ENCODE measurements at regions not wholly inside any gene's neighbourhood (a gene's known extent, or its start where the extent isn't known, plus 50 kb on each side); places are given as distances from the start of the nearest gene placed in this dataset.

- DNase-seq: no peak
Observed at GRCh38 chr17:79500745-79501618, 109.9 kb downstream of the RBFOX3 start.

- DNase-seq: no peak
Observed at GRCh38 chr17:79498854-79499253, 112.0 kb downstream of the RBFOX3 start.

DNA sequence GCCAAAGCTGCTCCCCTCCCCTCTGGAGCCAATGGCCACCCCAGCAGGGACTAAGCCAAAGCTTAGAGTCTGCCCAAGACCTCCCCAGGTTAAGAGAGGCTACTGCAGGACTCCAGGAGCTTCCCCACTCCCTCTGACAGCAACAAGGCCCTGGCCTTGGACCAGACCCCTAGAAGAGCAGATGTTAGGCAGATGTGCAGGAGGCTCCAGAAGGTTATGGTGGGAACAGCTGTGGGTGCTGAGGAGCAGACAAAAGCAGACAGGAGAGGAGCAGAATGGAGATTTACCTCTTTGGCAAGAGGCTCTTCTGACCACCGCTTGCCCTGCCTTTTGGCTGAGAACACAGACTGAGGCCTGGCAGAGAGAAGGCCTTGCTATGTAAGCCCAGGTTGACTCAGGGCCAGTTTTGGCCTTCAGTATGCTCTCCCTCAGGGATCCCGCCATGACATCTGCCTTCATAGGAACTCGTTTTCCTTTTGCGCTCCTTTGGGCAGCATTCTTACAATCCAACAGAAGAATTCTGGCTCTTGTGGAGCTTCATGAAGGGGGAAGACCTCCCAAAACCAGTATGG is 113.0 kb downstream of the RBFOX3 start:
- no peak for DNase-seq

- no peak for DNase-seq
Observed at GRCh38 chr17:79496422-79497005, 114.3 kb downstream of the RBFOX3 start.

DNA sequence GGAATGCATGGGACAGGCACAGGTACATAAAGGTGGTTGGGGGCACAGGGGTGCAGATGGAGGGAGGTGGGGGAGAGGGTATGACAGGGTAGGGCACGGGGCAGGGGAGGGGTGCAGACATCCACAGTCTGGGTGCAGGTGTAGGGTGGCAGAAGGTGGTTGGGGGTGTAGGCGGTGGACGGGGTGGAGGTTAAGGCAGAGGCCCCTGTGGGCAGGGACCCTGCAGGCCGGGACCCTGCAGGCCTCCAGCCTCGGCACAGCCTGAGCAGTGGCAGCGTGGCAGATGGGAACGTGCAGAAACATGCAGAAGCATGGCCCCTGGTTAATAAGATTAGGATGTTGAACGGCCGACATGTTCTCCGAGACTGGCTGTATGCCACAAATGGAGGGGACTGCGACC is 115.2 kb downstream of the RBFOX3 start:
- DNase-seq: no peak

- DNase-seq: no peak
Observed at GRCh38 chr17:79491006-79491405, 119.8 kb downstream of the RBFOX3 start.

GRCh38 chr17:79490530-79490929 is 120.3 kb downstream of the RBFOX3 start:
- no peak for DNase-seq

- no peak for DNase-seq
Observed at GRCh38 chr17:79487149-79487548, 123.7 kb downstream of the RBFOX3 start.

GRCh38 chr17:79485991-79486390 is 124.9 kb downstream of the RBFOX3 start:
- DNase-seq: no peak

DNA sequence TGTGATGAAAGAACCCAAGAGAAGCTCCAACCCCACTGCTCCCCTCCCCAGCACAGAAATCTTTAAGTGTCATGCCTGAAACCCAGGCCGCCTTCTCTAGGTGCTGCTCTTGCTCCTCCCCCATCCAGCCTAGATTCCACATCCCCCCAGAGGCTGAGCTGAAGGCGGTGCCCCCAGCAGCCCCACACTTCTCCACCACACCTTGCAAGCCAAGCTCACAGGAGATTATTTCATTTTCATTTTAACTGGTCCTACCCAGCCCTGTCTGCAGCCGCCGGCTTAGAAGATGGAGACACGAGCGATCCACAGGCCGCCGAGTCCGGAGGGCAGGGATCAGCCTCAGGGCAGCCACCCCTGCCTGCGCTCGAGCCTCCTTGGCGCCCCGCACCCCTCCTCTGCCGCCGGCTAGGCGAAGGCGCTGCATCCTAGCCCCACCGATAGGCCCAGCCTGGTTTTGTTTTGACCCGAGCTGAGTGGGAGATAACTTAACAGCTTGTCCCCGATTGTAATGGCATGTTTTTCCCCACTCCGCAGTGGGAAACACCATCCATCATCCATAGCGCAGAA is 125.3 kb downstream of the RBFOX3 start:
- no peak for DNase-seq

DNA sequence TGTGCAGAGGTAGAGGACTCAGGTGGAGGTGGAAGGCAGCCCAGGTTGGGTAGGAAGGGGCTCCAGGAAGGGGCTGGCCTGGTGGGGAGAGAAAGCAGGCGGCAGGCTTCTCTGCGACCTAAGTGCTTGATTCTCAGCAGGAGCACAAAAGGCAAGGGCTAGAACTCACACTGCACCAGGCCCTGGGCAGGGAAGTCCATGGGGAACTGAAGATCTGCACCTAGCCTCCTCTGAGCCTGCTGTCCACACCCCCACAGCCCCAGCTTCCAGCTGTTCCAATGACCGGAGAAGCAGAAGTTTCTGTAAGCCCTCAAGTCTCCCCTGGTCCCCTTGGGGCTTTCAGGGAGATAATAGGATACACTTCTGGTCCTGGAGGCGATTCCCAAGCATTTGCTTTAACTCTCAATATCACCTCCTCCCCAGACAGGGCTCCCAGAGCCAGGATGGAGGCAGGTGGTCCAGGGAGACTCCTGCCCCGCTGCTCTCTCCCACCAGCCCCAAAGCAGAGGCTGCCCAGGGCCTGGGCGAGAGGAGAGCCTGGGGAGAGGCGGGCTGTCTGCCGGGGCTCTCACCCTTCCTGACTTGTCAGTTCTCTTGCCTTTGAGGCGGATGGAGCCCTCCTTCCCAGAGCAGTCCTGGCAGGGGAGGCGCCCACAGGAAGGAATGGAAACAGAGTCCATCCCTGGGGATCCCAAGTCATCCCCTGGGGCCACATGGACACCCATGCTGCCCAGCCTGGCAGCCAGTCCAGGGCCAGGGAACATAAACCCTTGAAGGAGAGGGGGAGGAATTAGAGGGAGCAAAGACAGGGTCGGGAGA is 126.0 kb downstream of the RBFOX3 start:
- DNase-seq: no peak

DNA sequence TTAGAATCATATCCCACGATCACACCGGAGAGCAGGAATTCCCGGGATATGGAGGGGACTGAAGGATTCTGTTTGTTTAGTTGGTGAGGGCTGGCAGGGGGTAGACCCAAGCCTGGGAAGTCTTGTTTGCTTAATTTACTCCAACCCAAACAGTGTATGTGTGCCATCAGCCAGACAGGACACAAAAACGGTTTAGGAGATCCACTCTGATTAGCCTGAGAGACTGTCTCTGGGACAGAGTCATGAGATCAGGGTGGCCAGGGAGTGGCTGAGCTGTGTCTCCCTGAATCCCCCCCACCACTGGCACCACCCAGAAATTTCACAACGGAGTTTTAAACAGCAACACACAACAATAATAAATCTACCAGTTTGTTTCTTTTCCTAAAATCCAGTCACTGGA is 127.0 kb downstream of the RBFOX3 start:
- DNase-seq: no peak

- no peak for DNase-seq
Observed at GRCh38 chr17:79482727-79483521, 127.9 kb downstream of the RBFOX3 start.

- no peak for DNase-seq
Observed at GRCh38 chr17:79479876-79480275, 131.0 kb downstream of the RBFOX3 start.

GRCh38 chr17:79478841-79479240 is 132.0 kb downstream of the RBFOX3 start:
- DNase-seq: no peak

- no peak for DNase-seq
Observed at GRCh38 chr17:79478051-79478461, 132.8 kb downstream of the RBFOX3 start.

DNA sequence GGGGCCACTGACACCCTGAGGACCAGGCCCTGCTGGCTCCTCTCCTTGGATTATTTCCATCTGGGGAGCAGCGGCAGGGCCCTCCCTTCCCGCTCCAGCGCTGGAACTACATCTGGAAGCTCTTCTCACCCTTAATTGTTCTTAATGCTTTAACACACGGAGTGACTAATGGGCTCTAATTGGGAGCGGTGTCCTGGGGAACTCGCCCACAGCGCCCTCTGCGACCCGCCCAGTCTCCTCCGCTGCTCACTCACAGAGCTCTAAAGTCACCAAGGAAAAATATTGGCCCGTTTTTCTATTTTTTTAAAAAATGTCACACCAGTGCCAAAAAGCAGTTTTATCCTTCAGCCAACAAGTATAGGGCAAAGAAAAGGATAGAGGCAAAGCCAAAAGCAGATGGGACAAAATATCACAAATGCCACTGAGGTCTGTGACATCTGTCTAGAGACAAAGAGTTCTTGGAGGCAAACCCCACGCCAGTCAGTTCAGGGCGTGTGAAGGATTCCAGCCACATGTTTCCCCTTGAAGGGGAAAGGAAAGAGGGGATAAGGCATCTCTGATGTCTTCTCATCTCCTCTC is 134.7 kb downstream of the RBFOX3 start:
- DNase-seq: no peak

GRCh38 chr17:79473876-79474440 is 136.9 kb downstream of the RBFOX3 start:
- DNase-seq: no peak

DNA sequence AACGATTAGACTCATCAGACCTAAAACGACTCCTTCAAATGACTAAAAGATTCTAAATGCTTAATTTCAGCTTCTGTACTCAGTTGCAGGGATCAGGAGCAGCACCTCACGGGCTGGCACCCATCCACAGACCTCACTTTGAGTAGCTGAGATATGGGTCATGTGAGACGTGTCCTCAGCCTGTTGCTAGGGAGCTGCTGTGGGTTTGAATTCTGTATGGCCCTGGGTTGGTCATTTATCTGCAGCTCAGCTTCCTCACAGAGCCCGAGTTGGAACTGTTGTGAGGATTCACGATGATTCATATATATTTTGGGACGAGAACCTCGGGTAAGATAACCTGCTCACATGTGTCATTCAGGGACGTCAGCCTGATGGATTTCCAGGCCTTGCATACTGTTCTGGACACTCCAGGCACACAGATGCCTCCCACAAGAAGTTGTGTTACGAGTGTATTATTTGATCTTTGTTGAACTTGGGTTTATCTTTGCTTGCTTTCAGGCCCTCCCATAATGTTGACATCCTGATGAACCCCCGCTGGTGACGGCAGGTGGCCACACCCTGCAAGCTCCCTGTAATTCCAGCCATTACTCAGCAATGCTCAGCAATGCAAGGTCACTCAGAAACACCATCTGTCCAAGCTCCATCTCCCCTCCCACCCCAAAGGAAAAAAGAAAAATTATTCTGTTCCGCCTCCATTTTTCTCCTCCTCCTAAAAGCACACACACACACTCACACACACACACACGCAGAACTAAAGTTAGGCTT is 137.6 kb downstream of the RBFOX3 start:
- DNase-seq: no peak

GRCh38 chr17:79470754-79471153 is 140.1 kb downstream of the RBFOX3 start:
- no peak for DNase-seq

GRCh38 chr17:79469646-79470045 is 141.2 kb downstream of the RBFOX3 start:
- DNase-seq: no peak
